H1 (cell line): ENCODE measurements at regions not wholly inside any gene's neighbourhood (a gene's known extent, or its start where the extent isn't known, plus 50 kb on each side); places are given as distances from the start of the nearest gene placed in this dataset.

ENCODE experiments used
- BACH1 ChIP-seq: IDR thresholded peaks from 2 replicates; pipeline ENCODE4 v1.6.1; 2012; ENCODE audit warnings: low read length, improper control_type of control experiment
- CBX8 ChIP-seq: fragments of 300-800, 300-1000 bp; sonication (generic); IDR thresholded peaks from 2 replicates; pipeline ENCODE4 v1.7.1; 2016; ENCODE audit warnings: low read depth, low read length, borderline replicate concordance
- CEBPB ChIP-seq: IDR thresholded peaks from 2 replicates; pipeline ENCODE4 v1.6.1; 2012; ENCODE audit warnings: low read depth, low read length
- CHD7 ChIP-seq: fragments of 300-600 bp; sonication (generic); IDR thresholded peaks from 2 replicates; pipeline ENCODE4 v1.7.1; 2012; ENCODE audit warnings: low read length, moderate library complexity, mild to moderate bottlenecking, inconsistent platforms; ENCODE audit not compliant: insufficient replicate concordance
- EGR1 ChIP-seq: IDR thresholded peaks from 2 replicates; pipeline ENCODE4 v1.6.1; 2011; ENCODE audit warnings: low read depth, low read length, borderline replicate concordance
- FOSL1 ChIP-seq: IDR thresholded peaks from 2 replicates; pipeline ENCODE4 v1.6.1; 2011; ENCODE audit warnings: mild to moderate bottlenecking, low read depth, low read length, moderate library complexity; ENCODE audit not compliant: insufficient read depth
- RXRA ChIP-seq: IDR thresholded peaks from 2 replicates; pipeline ENCODE4 v1.6.1; 2011; ENCODE audit warnings: low read depth, mild to moderate bottlenecking, low read length, moderate library complexity; ENCODE audit not compliant: insufficient read depth
- TEAD4 ChIP-seq: IDR thresholded peaks from 2 replicates; pipeline ENCODE4 v1.6.1; 2012; ENCODE audit warnings: low read depth, low read length, inconsistent platforms, mixed read lengths
- USF2 ChIP-seq: IDR thresholded peaks from 2 replicates; pipeline ENCODE4 v1.6.1; 2011; ENCODE audit warnings: low read length, improper control_type of control experiment

- TF ChIP-seq CHD7: no peak
- TF ChIP-seq CBX8: no peak
- no peak for TF ChIP-seq TEAD4
- TF ChIP-seq FOSL1: no peak
- no peak for TF ChIP-seq RXRA
- TF ChIP-seq USF2: no peak
- TF ChIP-seq CEBPB: no peak
- TF ChIP-seq BACH1: no peak
- no peak for TF ChIP-seq EGR1
Measured at GRCh38 chr1:30513396-30514136, 209.8 kb downstream of the MATN1 start (continued).
